Iris pigment epithelial cell (primary cell): ENCODE measurements at regions not wholly inside any gene's neighbourhood (a gene's known extent, or its start where the extent isn't known, plus 50 kb on each side); places are given as distances from the start of the nearest gene placed in this dataset.
A peak's percentile ranks its signal among the peaks of the same experiment; 100 is the strongest.

Experiments used
- DNase-seq: peaks from one replicate; pipeline ENCODE4 v3.0.0-alpha.2; 2011; ENCODE audit warnings: low read depth

DNA sequence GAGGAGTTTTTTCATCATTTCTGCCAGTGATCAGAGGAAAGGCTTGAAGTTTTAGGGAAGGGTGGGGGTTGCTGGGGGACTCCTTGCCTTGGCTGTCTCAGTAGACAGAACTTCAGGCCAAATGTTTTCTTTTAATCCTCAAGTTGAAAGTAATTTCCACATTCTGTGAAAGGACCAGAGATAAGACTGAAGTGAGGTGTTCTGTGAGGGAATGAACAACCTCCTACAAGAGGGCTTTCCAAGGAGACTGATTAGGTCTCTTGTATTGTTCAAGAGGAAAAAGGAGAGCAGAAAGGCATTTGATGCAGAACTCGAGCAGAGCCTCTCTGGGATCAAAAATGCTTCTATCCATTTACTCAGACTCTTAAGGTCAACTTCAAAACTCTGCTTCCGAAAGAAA is 282.1 kb upstream of the ATP10B start:
- DNase-seq = no peak

DNA sequence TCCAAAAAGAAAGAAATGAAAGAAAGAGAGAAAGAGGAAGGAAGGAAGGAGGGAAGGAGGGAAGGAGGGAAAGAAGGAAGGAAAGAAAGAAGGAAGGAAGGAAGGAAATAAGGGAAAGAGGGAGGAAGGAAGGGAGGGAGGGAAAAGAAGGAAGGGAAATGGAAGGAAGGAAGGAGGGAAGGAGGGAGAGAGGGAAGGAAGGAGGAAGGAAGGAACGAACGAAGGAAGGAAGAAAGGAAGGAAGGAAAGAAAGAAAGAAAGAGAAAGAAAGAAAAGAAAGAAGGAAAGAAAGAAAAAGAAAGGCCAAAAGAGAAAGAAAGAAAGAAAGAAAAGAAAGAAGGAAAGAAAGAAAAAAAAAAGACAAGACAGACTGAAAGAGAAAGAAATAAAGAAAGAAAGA is 263.9 kb upstream of the ATP10B start:
- DNase-seq = no peak

DNA sequence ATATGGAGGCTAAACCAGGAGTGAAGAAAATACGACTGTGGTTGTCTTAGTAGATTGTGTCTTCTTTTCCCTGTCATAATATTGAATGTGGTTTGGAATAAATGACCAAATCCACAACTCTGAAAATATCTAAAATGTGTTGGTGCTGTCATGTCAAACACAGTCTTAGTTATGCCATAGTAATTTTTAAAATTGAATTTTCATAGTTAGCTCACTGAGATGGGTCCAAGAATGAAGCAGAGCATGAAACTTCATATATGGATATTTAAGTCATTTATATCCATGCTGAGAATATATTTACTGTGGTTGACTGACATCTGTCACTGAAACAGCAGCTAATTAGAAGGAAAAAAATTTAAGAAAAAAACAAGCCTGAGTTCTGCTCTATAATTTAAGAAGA is 260.4 kb upstream of the ATP10B start:
- no peak for DNase-seq

DNA sequence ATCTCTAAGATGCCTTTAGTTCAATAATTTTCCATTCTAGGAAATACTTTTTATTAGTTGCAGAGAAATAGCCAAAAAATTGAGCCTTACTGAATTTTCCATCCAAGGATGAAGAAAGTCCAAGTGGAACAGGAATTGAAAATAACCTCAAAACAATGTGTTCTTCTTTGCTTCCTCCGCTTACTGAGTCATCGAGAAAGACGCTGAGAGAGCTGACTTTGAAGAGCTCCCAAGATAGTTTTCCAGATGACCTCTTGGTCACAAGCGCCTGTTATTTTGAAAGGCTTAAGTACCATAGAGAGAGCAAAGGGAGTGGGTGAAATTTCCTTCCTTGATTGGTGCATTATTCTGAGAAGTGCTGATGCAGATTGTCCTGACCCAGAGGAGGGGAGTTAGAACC is 253.5 kb upstream of the ATP10B start:
- DNase-seq = peak; percentile 85

DNA sequence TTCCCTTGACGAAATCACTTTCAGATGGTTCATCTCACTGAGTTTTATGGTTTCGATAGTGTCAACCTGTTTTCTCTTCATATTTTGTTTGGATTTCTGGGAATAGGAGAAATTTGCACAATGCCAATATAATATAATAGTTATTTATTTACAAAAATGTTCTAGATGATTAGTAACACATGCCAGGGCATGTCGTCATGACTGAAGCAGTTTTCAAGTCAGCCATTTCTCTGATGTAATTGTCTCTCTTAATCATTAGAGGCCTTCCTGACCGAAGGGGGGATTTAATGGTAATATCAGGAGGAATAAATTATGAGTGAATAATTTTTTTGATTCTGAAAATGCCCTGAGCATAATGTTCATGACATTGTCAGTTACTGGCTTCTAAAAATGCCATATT is 246.5 kb upstream of the ATP10B start:
- DNase-seq = no peak

DNA sequence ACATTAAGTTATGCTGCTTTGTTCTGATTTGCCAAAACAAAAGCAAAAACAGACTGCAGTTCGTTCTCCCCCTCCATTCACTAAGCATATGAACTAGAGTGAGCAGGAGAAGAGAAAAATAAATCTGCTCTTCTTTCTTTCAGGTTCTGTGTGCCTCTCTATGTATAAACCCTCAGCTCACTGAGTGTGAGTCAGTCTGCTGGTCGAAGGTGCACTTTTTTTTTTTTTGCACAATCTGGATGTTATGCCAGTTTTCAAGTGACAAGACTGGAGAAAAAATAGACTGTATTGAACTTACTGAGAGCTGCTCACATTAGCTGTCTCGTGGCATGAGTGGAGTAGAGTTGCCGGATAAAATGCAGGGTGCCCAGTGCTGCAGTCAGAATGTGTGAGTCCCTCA is 244.6 kb upstream of the ATP10B start:
- no peak for DNase-seq

DNA sequence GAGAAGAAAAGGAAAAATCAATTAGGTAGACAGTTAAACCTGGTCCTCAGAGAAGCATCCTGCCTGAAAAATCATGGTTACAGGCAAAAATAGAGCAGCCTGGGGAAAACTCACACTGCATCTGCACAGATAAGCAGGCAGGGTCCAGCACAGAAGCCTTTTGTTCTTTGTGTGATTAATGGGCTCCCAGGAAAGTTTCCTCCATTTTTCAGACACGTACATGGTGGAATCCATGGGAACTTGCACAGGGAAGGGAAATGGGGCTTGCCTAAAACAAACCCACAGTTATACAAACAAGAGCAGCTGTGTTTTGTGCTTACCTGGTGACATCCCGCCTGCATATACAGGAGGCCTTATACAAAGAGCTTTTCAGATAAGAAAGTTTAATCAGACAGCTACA is 243.9 kb upstream of the ATP10B start:
- DNase-seq = no peak

DNA sequence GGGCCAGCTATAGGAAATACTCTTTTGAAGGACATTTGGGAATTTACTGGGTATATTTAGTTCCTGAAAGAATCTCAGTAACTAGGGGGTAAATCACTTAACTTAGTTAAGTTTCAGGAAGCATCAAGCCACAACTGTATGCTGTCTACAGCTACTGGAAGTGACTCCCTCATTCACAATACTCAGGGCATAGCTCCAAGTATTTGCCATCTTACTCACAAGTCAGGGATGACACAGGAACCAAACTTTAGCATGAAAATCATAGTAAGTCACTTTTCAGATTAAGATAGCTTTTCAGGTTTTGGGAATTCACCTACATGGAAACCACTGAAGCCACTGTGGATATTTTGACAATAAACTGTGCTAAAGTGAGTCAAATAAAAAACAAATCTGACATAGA is 242.4 kb upstream of the ATP10B start:
- DNase-seq = peak; percentile 74

DNA sequence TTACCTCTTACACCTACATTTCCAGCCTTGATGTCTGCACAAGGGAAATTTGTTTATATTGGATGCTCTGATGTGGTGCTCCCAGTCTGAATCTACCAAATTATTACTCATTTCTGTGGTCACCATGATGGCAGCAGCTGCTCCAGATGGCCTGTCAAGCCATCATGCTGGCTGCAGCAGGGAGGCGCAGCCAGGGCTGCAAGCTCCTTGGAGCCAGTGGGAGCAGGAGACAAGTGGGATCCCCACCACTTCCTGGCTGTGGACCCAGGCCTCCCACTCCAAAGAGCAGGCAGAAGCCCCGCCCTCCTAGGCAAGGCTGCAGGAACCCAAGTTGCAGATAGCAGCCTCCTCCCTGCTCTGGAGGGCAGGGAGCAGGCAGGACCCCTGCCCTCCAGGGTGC is 241.1 kb upstream of the ATP10B start:
- DNase-seq = no peak

DNA sequence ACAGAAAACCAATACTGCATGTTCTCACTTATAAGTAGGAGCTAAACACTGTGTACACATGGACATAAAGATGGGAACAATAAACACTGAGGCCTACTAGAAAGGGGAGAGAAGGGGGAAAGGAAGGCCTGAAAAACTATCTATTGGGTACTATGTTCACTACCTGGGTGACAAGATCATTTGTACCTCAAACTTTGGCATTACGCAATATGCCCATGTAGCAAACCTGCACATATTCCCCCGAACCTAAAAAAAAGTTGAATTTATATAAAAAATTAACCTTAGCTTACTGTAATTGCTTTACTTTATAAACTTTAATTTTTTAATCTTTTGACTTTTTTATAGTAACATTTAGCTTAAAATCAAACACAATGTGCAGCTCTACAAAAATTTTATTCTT is 237.6 kb upstream of the ATP10B start:
- DNase-seq = no peak

DNA sequence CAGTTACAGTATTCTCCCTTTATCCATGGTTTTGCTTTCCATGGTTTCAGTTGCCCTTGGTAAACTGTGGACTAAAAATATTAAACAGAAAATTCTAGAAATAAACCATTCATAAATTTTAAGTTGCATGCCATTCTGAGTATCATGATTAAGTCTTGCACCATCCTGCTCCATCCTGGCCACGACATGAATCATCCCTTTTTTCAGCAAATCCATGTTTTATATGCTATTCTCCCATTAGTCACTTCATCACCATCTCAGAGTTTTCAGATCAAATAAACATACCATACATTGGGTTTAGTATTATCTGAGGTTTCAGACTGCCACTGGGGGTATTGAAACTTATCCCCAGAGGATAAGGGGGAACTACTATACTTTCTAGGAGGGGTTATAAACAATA is 234.4 kb upstream of the ATP10B start:
- peak; percentile 78 for DNase-seq

DNA sequence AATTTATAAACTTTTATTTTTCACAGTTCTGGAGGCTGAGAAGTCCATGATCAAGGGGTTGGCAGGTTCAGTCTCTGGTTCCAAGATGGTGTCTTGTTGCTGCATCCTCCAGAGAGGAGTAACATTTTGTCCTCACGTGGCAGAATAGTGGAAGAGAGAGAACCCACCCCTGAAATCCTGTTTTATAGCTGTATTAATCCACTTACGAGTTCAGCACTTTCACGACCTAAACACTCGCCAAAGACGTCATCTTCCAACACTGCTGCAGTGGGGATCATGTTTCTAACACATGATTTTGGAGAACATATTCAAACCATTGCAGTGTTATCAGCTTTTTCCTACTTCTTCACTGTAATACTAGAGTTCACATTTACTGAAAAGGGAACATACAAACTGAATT is 233.0 kb upstream of the ATP10B start:
- peak; percentile 25 for DNase-seq

DNA sequence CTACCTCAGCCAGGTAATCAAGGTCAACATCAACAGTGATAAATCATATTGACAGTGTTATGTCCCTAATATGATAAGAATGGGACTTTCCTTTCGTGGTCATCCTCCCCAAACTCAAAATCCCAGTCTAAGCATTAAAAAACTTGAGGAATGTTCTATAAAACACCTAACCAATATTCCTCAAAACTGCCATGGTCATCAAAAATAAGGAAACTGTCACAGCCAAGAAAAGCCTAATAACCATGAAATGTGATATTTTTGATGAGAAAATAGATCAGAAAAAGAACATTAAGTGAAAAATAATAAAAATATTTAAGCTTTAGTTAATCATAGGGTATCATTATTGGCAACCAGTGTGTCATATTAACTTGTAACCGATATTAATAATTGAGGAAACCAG is 232.1 kb upstream of the ATP10B start:
- DNase-seq = no peak

DNA sequence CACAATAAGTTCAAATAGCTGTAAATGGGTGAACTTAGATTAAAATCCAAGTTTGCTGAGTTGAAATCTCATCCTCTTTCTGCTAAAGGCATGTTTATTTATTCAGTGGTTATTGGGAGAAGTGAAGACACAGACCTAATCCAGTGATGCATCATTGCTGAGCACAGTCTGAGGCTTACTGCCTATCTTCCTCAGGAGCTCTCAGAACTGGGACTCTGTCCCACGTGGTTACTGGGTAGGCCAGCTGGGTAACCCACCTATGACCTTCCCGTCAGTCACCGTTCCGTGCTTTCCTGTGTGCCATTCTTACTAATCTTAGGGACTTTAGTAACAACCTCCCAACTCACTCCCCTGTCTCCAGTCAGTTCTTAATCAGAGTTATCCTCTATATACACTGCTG is 226.8 kb upstream of the ATP10B start:
- peak; percentile 51 for DNase-seq

DNA sequence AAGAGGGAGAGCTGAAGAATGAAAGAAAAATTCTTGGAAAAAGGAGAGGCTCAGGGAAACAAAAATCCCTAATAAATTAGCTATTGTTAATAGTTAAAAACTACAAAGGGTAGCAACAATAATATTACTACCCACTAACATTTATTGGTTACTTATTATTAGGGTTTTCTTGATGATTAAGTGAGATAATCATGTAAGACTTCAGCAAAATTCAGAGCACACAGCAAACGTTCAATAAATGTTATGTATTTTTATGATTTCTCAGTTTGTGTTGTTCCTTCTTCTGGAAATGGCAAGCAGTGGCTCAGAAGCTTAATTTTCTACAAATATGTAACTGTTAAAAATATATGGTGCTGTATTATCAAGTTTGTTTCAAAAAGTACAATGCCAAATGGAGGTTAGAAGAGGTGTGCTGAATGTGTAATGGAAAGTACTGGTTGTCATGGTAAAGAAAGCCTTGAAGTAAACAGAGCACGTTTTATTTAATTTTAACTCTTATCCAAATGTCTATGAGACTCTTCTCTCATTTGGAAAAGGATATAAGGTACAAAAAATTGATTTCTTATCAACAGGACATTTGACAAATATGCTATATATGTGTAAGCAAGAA is 226.0 kb upstream of the ATP10B start:
- DNase-seq = no peak

DNA sequence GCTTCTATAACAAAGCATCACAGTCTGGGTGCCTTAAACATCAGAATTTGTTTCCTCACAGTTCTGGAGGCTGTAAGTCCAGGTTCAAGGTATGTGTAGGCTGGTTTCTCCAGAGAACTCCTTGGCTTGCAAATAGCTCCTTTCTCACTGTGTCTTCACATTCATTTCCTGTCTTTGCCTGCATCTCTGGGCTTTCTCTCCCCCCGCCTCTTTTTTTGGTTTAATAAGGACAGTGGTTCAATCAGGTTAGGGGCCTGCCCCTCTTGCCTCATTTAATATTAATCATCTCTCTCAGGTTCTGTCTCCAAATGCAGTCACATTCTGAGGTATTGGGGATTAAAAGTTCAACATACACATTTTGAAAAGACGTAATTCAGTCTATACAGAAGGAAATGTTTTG is 225.5 kb upstream of the ATP10B start:
- no peak for DNase-seq

DNA sequence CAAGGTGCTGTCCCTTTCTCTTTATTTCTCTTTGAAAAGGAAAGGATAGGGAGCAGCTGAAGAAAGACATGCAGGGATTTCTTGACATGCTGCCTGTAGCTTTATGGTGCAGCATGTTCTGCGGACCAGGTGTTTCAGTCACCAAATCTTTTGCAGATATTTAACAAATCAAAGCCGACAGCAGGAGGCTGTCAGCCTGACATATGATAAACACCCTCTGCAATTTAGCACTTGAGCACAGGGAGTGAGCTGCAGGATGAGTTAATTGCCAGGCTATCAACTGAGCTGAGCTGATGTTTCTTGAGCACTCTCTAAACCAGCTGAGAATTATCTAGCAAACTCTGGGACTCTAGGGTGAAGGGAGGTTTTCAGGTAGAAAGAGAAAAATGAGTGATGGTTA is 212.8 kb upstream of the ATP10B start:
- no peak for DNase-seq

DNA sequence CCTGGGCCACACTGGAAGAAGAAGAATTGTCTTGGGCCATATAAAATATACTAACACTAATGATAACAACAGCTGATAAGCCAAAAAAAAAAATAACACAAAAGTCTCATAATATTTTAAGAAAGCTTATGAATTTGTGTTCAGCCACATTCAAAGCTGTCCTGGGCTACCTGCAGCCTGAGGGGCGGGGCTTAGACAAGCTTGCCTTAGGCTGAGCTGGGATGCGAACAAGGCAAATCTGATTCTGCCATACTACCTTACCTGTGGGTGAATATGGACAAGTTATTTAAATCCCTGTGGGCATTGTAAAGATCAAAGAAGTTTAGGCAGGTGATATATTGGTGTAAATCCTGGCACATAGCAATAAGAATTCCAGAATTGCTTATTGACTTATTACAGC is 212.3 kb upstream of the ATP10B start:
- no peak for DNase-seq

DNA sequence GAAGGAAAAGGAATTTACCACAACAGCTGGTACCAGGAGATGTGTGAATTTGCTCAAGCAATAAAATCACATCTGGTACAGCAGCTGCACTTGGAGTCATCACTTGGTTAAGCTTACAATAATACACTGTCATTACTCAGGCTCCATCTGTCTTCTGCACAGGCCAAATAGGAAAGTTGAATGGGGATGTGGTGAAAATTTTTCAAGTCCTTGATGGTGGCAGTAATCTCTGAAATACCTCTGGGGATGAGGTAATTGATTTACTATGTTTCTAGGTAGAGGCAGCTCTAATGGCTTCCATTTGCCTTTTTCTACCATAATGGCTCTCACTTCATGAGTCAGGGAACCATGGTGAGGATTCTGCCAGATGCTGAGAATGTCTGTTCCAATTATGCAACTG is 206.8 kb upstream of the ATP10B start:
- DNase-seq = no peak

DNA sequence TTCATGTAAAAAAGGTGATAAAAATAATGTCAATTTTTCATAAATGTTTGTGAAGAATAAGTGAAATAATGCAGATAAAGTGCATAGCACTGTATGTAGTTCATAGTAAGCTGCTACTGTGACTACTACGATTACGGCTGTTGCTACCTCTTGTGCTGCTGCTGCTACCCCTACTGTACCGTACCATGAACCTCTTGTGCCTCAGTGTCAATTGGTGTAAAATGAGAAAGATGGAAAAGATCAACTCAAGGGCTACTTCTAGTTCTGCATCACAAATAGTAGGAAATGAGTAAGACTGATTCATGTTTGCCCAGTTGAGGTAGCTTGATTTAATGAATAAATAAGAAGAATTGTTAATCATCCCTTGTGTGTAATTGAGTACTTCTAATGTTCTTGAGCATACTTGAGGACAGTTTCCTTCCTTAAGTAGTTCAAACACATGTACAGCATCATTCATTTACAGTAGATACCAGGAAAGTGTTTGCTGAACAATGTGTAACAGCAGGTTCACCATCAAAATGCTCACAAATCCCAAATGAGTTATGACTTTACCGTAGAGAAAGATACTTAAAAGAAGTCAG is 200.0 kb upstream of the ATP10B start:
- DNase-seq = no peak

DNA sequence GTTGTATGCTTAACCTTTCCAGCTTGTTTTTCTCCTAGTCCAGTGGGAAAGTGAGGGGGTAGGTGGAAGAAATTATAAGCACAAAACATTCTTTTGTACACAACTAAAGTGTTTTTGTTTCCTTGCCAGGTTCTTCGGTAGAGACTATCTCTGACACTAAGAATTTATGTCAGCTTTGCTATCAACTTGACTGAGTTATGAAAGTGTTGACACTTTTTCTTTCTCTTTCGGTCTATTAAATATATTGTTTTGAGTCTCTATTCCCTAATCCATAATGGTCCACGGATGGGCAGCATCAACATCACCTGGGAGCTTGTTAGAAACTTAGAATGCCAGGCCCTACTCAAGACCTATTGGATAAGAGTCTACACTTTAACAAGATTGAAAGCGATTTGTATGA is 195.0 kb upstream of the ATP10B start:
- no peak for DNase-seq

DNA sequence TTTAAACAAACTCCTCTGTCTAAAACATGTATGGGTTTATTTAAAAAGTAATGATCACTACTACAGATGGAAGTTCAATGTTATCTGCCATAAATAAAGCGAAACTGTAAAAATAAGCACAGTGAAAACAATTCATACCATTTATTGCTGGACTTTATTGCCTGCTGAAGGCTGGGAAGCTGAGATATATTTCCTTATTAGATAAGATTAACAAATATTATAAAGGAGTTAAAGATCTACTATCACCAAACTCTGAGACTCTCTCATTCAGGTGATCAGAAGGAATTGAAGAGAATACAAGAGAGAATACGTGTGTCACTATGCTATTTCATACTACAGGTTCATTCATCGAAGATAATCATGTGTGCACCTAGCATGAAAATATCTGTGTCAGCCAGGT is 190.9 kb upstream of the ATP10B start:
- no peak for DNase-seq

DNA sequence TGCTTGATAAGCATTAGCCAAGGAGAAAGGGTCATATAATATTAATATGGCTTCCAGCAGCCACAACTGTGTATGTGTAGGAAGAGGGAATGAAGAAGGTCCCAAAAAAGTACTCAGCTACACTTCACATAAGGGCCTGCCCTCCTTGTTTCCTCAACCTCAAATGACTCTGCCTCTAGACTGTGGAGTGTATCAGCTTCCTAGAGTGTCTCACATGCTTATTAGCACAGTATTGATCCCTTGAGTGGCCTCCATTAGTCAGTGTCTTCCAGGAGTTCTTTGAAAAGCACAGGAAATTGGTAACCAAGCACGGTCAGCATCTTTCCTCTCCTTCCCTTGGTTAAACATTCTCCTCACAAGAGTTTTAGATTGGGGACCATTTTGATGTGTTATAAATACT is 190.4 kb upstream of the ATP10B start:
- no peak for DNase-seq

DNA sequence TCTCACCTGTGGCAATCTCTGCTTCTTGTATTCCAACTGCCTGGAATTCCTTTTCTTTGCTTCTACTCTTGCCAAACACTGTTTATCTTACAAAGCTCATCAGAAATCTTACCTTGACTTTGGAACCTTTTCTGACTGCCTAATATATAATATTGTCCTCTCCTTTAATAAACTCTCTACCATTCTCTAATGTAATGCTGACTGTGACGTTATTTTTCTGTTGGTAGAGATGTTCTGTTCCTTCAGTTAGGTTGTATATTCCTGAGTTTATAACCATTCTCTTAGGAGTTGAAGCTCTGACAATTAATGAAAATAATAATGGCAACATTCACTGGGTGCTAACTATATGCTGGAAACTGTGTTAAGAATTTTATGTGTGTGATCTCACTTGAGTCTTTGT is 188.8 kb upstream of the ATP10B start:
- no peak for DNase-seq

DNA sequence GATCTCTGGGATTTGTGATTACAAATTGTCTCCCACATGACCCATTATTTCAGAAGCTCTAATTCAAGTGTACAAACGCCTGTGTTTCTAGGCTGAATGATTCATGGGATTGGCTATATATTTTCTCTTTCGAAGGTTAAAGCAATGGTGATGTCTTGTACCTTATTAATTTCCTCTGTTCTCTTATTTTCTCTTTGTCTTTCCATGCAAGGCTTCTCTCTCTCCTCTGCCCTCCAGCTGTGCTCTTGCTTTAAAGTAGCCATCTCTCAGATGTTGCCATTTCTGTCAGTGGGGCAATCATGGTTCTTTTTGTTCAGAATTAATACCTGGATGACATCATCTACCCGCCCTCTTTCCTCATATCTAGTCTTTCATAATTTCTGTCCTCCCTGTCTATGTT is 184.3 kb upstream of the ATP10B start:
- no peak for DNase-seq
